Lower lobe of right lung (tissue), 2 donors: ENCODE measurements at regions not wholly inside any gene's neighbourhood (a gene's known extent, or its start where the extent isn't known, plus 50 kb on each side); places are given as distances from the start of the nearest gene placed in this dataset.

Source experiments
- ATAC-seq, 2 donors: fragments of 200-7000 bp; cut with Tn5 transposase; one replicate each; pipeline ENCODE4 v1.9.1; 2020 to 2022; ENCODE audit warnings: mild to moderate bottlenecking in 2 of 2, moderate library complexity in 2 of 2
- DNase-seq: peaks from one replicate; pipeline ENCODE4 v3.0.0-alpha.2; 2020
- H3K27ac ChIP-seq: fragments of 200-600 bp; one replicate; pipeline ENCODE4 v1.8.0; 2022
- H3K27me3 ChIP-seq: fragments of 200-600 bp; one replicate; pipeline ENCODE4 v1.8.0; 2022; ENCODE audit warnings: low read depth
- H3K36me3 ChIP-seq: fragments of 200-600 bp; one replicate; pipeline ENCODE4 v1.8.0; 2022; ENCODE audit warnings: mild to moderate bottlenecking
- H3K4me1 ChIP-seq: fragments of 200-600 bp; one replicate; pipeline ENCODE4 v1.8.0; 2022
- H3K4me3 ChIP-seq: fragments of 200-600 bp; one replicate; pipeline ENCODE4 v1.8.0; 2022; ENCODE audit warnings: mild to moderate bottlenecking
- H3K9me3 ChIP-seq: fragments of 200-600 bp; one replicate; pipeline ENCODE4 v1.8.0; 2022
- intact Hi-C: fragments of 100-400 bp; cut with DNase I; formaldehyde crosslinking; loops from one replicate; pipeline ENCODE4 v1.11.0; 2022
- TF ChIP-seq, protein P1 (sequence below): fragments of 200-600 bp; IDR thresholded peaks from one replicate; pipeline ENCODE4 v1.8.0; 2022; ENCODE audit warnings: antibody characterized with exemption, mild to moderate bottlenecking
- donor health status: DM: no; HTN: yes; CAD: no; lungs with severe emphysema.

DNA sequence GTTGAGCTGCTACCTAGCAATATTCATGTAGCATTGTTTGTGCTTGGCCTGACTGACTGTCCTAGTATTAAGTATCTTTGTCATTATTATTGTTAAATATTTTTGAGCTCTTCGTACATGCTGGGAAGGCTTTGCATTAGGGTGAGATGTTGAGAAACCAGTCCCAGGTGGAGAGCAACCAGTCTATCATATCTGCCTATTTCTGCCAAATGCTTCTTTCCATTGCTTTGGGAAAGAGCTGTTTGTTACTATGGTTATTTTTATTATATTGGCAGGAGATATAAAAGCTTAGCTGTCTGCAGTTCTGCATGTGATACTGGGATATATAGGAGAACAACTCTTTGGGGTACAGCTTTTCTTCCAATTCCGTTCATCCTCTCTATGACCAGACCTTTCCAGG lies 85.1 kb downstream of the CLDN17 start:
- H3K27me3 ChIP-seq: no peaks in the 10 kb centered on the region
- no peaks in the 10 kb centered on the region for H3K36me3 ChIP-seq
- DNase-seq (no peak), ATAC-seq (no peak)
- no peaks in the 10 kb centered on the region for H3K4me1 ChIP-seq
- no peak overlapping the region for H3K27ac ChIP-seq
- no peaks in the 10 kb centered on the region for H3K9me3 ChIP-seq
- intact Hi-C loops: no loop called here
- TF ChIP-seq, protein P1, sequence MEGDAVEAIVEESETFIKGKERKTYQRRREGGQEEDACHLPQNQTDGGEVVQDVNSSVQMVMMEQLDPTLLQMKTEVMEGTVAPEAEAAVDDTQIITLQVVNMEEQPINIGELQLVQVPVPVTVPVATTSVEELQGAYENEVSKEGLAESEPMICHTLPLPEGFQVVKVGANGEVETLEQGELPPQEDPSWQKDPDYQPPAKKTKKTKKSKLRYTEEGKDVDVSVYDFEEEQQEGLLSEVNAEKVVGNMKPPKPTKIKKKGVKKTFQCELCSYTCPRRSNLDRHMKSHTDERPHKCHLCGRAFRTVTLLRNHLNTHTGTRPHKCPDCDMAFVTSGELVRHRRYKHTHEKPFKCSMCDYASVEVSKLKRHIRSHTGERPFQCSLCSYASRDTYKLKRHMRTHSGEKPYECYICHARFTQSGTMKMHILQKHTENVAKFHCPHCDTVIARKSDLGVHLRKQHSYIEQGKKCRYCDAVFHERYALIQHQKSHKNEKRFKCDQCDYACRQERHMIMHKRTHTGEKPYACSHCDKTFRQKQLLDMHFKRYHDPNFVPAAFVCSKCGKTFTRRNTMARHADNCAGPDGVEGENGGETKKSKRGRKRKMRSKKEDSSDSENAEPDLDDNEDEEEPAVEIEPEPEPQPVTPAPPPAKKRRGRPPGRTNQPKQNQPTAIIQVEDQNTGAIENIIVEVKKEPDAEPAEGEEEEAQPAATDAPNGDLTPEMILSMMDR: no peak
- no peak overlapping the region for H3K4me3 ChIP-seq

- Histone ChIP-seq H3K27me3 (no peaks in the 10 kb centered on the region), H3K27ac (no peak overlapping the region), H3K4me1 (no peaks in the 10 kb centered on the region), H3K36me3 (no peaks in the 10 kb centered on the region), H3K4me3 (no peak overlapping the region), H3K9me3 (no peaks in the 10 kb centered on the region)
- ATAC-seq: peak; percentile 61 to 70
- TF ChIP-seq, protein P1: peak; percentile 44
- no peak for DNase-seq
- intact Hi-C loops: no loop called here
These were observed 94.1 kb downstream of the CLDN17 start for GRCh38 chr21:30072496-30072895.

DNA sequence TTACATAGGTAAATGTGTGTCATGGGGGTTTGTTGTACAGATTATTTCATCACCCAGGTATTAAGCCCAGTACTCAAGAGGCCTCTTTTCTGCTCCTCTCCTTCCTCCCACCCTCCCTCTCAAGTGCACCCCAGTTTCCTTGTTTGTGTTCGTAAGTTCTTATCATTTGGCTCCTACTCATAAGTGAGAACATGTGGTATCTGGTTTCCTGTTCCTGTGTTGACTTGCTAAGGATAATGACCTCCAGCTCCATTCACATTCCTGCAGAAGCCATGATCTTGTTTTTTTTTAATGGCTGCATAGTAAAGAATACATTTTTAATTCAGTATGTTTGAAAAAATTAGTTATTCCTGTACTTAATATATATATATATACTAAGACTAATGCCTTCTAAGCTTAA lies 107.7 kb downstream of the CLDN17 start:
- Histone ChIP-seq H3K36me3 (no peaks in the 10 kb centered on the region), H3K27me3 (no peaks in the 10 kb centered on the region), H3K9me3 (no peaks in the 10 kb centered on the region), H3K4me3 (no peak overlapping the region), H3K4me1 (no peaks in the 10 kb centered on the region), H3K27ac (no peak overlapping the region)
- peak; percentile 59 to 85 for ATAC-seq
- intact Hi-C loops: no loop called here
- TF ChIP-seq, protein P1: no peak
- DNase-seq: no peak

GRCh38 chr21:30057108-30057507 lies 109.5 kb downstream of the CLDN17 start:
- ATAC-seq: peak; percentile 46 to 66
- intact Hi-C loops: no loop called here
- no peaks in the 10 kb centered on the region for H3K27me3 ChIP-seq
- H3K4me3 ChIP-seq: no peak overlapping the region
- H3K36me3 ChIP-seq: no peaks in the 10 kb centered on the region
- H3K27ac ChIP-seq: no peak overlapping the region
- no peaks in the 10 kb centered on the region for H3K9me3 ChIP-seq
- no peaks in the 10 kb centered on the region for H3K4me1 ChIP-seq
- TF ChIP-seq, protein P1: no peak
- no peak for DNase-seq

DNA sequence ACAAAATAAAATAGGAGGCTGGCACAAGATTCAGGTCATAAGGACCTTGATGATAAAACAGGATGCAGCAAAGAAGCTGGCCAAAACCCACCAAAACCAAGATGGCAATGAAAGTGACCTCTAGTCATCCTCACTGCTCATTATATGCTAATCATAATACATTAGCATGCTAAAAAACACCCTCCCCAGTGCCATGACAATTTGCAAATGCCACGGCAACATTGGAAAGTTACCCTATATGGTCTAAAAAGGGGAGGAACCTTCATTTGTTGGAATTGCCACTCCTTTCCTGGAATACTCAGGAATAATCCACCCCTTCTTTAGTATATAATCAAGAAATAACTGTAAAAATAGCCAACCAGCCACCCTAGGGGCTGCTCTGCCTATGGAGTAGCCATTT lies 108.8 kb upstream of the GRIK1 start:
- Histone ChIP-seq H3K27me3 (no peaks in the 10 kb centered on the region), H3K36me3 (no peaks in the 10 kb centered on the region), H3K27ac (no peak overlapping the region), H3K4me1 (no peaks in the 10 kb centered on the region), H3K4me3 (no peak overlapping the region), H3K9me3 (no peaks in the 10 kb centered on the region)
- DNase-seq (no peak), ATAC-seq (no peak)
- TF ChIP-seq, protein P1: no peak
- intact Hi-C loops: loop anchor here (10.0 kb wide), 1 partner anchor 146 kb away; no protein-coding TSS in a partner anchor
